Esophagus squamous epithelium (tissue), 4 donors: ENCODE measurements at regions not wholly inside any gene's neighbourhood (a gene's known extent, or its start where the extent isn't known, plus 50 kb on each side); places are given as distances from the start of the nearest gene placed in this dataset.

ENCODE experiments used
- CTCF ChIP-seq, 6 experiments: fragments of 450-650 bp in 4 of 6; fragments of 200-600 bp in 2 of 6; sonication (generic) in 2 of 6; IDR thresholded peaks; one replicate each; pipeline ENCODE4 v1.5.1; 2016 to 2019; ENCODE audit warnings: antibody characterized with exemption in 6 of 6, mild to moderate bottlenecking in 4 of 6, moderate library complexity in 4 of 6
- POLR2A ChIP-seq, 4 donors: fragments of 450-650 bp; IDR thresholded peaks; one replicate each; pipeline ENCODE4 v1.6.1; 2017; ENCODE audit warnings: antibody characterized with exemption in 4 of 4, mild to moderate bottlenecking in 4 of 4, moderate library complexity in 3 of 4

GRCh38 chr4:137198791-137199190, 333.5 kb downstream of the PCDH18 start:
- TF ChIP-seq CTCF (IDR thresholded peaks at IDR 0.05) (no peak), POLR2A (IDR thresholded peaks at IDR 0.05) (no peak)
